Thoracic aorta (tissue), 2 donors: ENCODE measurements at regions not wholly inside any gene's neighbourhood (a gene's known extent, or its start where the extent isn't known, plus 50 kb on each side); places are given as distances from the start of the nearest gene placed in this dataset.
A peak's percentile ranks its signal among the peaks of the same experiment; 100 is the strongest.

Experiments used
- ATAC-seq: fragments of 150-250 bp; one replicate; pipeline ENCODE4 v1.8.0; 2017; ENCODE audit warnings: low read depth; ENCODE audit not compliant: insufficient number of reproducible peaks, low FRiP score
- DNase-seq: peaks from one replicate; pipeline ENCODE4 v3.0.0-alpha.2; 2020; ENCODE audit warnings: low spot score
- H3K27ac ChIP-seq, 2 donors: fragments of 200-600 bp; sonication (generic); 1 replicate in 1 of 2; 2 replicates in 1 of 2; pipeline ENCODE4 v1.5.1; 2016; ENCODE audit warnings: mild to moderate bottlenecking in 2 of 2, moderate library complexity in 2 of 2
- H3K27me3 ChIP-seq: fragments of 200-600 bp; sonication (generic); replicated peaks from 2 replicates; pipeline ENCODE4 v1.6.0; 2016; ENCODE audit warnings: mild to moderate bottlenecking; ENCODE audit not compliant: insufficient read depth
- H3K36me3 ChIP-seq: fragments of 200-600 bp; sonication (generic); one replicate; pipeline ENCODE4 v1.5.1; 2016
- H3K4me1 ChIP-seq, 2 donors: fragments of 200-600 bp; sonication (generic); 1 replicate in 1 of 2; 2 replicates in 1 of 2; pipeline versions ENCODE4 v1.5.1 to v1.6.0; 2016; ENCODE audit warnings: low read depth in 2 of 2, mild to moderate bottlenecking in 1 of 2; ENCODE audit not compliant: control insufficient read depth in 1 of 2
- H3K4me3 ChIP-seq: fragments of 200-600 bp; sonication (generic); 2 replicates; pipeline ENCODE4 v1.5.1; 2016; ENCODE audit warnings: mild to moderate bottlenecking
- H3K9me3 ChIP-seq: fragments of 200-600 bp; sonication (generic); 2 replicates; pipeline ENCODE4 v1.5.1; 2016
- TF ChIP-seq, protein P1 (sequence below): fragments of 200-600 bp; sonication (generic); IDR thresholded peaks from one replicate; pipeline ENCODE4 v1.5.1; 2019; ENCODE audit warnings: antibody characterized with exemption

DNA sequence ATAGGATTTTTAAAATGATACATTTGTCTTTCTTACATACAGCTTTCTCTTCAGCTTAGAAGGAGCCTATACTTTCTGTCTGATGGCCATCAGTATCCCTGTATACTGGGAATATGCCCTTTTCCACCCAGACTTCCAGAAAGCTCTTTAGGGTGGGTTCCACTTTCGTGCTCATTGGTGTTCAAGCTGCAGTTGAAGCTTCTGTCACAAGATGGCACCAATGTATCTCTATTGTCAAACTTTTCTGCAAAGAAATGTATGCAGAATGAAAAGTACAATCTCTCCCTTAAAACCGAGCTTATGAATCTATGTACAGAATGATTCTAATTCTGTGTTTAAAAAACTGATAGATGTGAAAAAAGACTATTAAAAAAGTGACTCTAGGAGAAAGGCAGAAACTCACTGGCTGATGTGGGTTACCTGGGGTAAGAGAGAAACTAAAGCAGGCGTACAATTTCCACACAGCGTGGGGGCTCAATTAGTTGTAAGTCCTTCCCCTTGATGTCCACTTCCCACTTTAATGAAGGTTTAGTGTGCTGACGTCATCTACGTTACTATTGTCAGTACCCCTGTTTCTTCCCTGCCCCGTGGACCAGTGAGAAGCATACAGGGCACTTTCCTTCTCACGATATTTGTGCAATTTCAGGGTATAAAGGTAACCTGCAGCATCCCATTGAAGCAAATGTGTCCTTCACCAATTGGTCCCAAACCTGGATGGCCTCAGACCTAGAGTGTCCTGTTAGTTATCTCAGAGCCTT, 57.3 kb upstream of the TCEAL2 start:
- ATAC-seq (no peak), DNase-seq (no peak)
- Histone ChIP-seq H3K9me3 (no peaks in the 10 kb centered on the region), H3K36me3 (no peaks in the 10 kb centered on the region), H3K27me3 (no peaks in the 10 kb centered on the region), H3K27ac (no peak overlapping the region), H3K4me1 (no peaks in the 10 kb centered on the region), H3K4me3 (no peak overlapping the region)
- TF ChIP-seq, protein P1, sequence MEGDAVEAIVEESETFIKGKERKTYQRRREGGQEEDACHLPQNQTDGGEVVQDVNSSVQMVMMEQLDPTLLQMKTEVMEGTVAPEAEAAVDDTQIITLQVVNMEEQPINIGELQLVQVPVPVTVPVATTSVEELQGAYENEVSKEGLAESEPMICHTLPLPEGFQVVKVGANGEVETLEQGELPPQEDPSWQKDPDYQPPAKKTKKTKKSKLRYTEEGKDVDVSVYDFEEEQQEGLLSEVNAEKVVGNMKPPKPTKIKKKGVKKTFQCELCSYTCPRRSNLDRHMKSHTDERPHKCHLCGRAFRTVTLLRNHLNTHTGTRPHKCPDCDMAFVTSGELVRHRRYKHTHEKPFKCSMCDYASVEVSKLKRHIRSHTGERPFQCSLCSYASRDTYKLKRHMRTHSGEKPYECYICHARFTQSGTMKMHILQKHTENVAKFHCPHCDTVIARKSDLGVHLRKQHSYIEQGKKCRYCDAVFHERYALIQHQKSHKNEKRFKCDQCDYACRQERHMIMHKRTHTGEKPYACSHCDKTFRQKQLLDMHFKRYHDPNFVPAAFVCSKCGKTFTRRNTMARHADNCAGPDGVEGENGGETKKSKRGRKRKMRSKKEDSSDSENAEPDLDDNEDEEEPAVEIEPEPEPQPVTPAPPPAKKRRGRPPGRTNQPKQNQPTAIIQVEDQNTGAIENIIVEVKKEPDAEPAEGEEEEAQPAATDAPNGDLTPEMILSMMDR: peak; percentile 29

DNA sequence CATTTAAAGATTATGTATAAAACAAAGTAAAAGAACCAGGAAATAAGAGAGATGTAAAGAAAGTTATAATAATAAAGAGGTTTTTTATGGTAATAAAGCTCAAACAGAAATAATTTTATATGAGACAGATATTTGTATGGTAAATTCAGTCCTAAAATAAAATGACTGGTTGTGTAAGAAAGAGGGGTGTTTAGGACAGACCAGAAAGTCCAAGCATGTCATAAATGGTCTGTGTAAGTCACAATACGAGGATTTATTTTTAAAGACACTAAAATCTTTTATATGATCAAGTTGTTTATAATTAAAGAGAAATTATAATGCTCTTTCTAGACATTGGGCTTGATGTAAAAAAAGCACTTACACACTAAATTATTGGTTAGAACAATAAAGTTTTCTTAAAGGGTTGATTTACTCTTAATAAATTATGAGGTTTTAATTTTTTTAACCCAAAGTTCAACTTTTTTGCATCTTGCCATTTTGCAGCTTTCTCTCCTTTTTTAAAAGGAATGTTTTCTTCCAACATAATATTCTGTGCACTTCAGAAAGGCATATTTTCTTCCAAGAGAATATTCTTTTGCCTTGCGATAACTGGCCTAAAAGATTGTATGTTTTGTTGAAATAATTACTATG, 61.9 kb upstream of the TCEAL2 start:
- Histone ChIP-seq H3K36me3 (no peaks in the 10 kb centered on the region), H3K27ac (no peak overlapping the region), H3K9me3 (no peaks in the 10 kb centered on the region), H3K27me3 (no peaks in the 10 kb centered on the region), H3K4me1 (no peaks in the 10 kb centered on the region), H3K4me3 (no peak overlapping the region)
- no peak for DNase-seq
- TF ChIP-seq, protein P1: no peak
- ATAC-seq: no peak

GRCh38 chrX:102044496-102044895, 81.0 kb upstream of the TCEAL2 start:
- TF ChIP-seq, protein P1: no peak

DNA sequence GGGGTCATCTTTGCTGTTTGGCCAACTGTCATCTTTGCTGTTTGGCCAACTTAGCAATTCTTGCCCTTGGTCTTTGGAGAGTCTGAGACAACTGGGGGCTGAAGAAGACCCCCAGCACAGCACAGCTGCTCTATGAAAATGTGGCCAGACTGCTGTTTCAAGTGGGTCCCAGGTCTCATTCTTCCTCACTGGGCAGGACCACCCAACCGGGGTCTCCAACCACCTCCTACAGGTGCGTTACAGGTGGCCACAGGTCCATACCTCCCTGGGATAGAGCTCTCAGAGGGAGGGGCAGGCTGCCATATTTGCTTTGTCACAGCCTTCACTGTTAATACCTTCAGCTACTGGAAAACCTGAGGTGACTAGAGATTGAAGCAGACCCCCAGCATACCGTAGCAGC, 82.1 kb upstream of the TCEAL2 start:
- Histone ChIP-seq H3K4me1 (no peaks in the 10 kb centered on the region), H3K27me3 (no peaks in the 10 kb centered on the region), H3K4me3 (no peak overlapping the region), H3K27ac (no peak overlapping the region), H3K9me3 (no peaks in the 10 kb centered on the region), H3K36me3 (no peaks in the 10 kb centered on the region)
- ATAC-seq (no peak), DNase-seq (no peak)
- TF ChIP-seq, protein P1: no peak

More at GRCh38 chrX:102044496-102044895, 81.0 kb upstream of the TCEAL2 start:
- Histone ChIP-seq H3K36me3 (no peaks in the 10 kb centered on the region), H3K4me3 (no peak overlapping the region), H3K27ac (no peak overlapping the region), H3K27me3 (no peaks in the 10 kb centered on the region), H3K4me1 (no peaks in the 10 kb centered on the region), H3K9me3 (no peaks in the 10 kb centered on the region)
- ATAC-seq (no peak), DNase-seq (no peak)

- no peak for DNase-seq
These were observed 82.8 kb upstream of the TCEAL2 start for GRCh38 chrX:102042372-102043325.

More at GRCh38 chrX:102042372-102043325, 82.8 kb upstream of the TCEAL2 start:
- Histone ChIP-seq H3K4me3 (no peak overlapping the region), H3K9me3 (no peaks in the 10 kb centered on the region), H3K36me3 (no peaks in the 10 kb centered on the region), H3K4me1 (no peaks in the 10 kb centered on the region), H3K27ac (no peak overlapping the region), H3K27me3 (no peaks in the 10 kb centered on the region)
- no peak for ATAC-seq
- TF ChIP-seq, protein P1: no peak
